Right ventricle myocardium inferior (tissue), 1 donor: ENCODE measurements at regions not wholly inside any gene's neighbourhood (a gene's known extent, or its start where the extent isn't known, plus 50 kb on each side); places are given as distances from the start of the nearest gene placed in this dataset.
"Not testable (repeated sequence)": the region's sequence is repeated elsewhere in the genome, so short reads cannot be mapped to it uniquely, and the experiment has no call there.

ENCODE experiments used
- ATAC-seq: fragments of 200-7000 bp; cut with Tn5 transposase; one replicate; pipeline ENCODE4 v1.9.1; 2020; ENCODE audit warnings: mild to moderate bottlenecking, moderate library complexity
- DNase-seq: peaks from one replicate; pipeline ENCODE4 v3.0.0; 2021; ENCODE audit errors: missing footprints
- intact Hi-C: fragments of 100-400 bp; cut with DNase I; formaldehyde crosslinking; loops from one replicate; pipeline ENCODE4 v1.11.0; 2022
- donor health status: DM: no; HTN: yes; CAD: no; lungs with severe emphysema.

DNA sequence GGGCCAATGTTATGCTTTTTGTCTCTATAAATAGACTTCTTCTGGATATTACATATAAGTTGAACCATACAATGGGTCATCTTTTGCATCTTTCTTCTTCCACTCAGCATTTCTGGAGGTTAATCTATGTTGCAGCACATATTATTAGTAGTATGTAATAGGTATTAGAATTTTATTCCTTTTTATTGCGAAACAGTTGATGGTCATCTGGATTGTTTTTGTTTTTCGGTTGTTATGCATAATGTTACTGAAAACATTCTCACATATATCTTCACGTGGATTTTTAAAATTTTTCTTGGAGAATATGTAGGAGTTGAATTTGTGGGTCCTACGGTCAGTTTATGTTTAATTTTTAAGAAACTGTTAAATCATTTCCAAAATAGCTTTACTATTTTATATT is 466.8 kb downstream of the SLCO4C1 start:
- no peak for DNase-seq
- intact Hi-C loops, result no loop called here

DNA sequence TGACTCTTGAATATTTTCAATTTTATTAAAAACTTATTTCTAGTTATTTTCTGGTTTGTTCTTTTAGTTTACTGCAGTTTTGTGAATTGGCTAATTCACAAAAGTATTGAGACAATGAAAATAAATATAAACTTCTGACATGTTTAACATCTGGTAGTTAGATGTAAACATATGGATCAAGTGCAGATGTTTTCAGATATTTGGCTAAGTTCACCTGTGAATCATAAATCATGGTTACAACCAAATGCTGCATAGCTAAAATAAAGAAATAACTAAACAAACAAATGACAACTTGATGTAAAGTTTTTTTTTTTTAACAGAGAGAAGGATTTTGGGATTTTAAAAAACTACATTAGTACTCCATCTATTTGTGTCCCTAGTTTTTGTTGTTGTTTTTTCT is 484.6 kb downstream of the SLCO4C1 start:
- DNase-seq (no peak), ATAC-seq (no peak)
- intact Hi-C loops, result no loop called here

More for the DNA sequence above, 466.8 kb downstream of the SLCO4C1 start:
- ATAC-seq, result no peak

DNA sequence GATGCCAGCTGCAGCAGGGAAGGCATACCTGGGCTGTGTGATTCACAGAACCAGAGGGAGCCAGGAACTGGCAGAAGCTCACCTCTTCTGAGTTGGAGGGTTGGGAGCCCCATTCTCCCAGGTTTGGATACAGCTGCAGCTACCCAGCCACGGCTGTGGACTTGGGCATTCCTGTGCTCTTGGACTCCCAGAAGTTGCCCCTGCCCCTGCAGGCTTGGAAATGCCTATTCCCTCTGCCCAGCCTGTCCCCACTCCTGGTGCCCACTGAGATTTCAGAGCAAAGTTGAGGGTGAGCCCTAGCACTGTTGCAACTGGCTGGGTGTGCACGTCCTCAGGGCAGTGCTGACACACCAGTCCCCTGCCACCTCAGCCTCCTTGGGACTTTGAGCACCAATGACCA is 489.7 kb downstream of the SLCO4C1 start:
- DNase-seq, result no peak
- no peak for ATAC-seq
- intact Hi-C loops, result no loop called here

DNA sequence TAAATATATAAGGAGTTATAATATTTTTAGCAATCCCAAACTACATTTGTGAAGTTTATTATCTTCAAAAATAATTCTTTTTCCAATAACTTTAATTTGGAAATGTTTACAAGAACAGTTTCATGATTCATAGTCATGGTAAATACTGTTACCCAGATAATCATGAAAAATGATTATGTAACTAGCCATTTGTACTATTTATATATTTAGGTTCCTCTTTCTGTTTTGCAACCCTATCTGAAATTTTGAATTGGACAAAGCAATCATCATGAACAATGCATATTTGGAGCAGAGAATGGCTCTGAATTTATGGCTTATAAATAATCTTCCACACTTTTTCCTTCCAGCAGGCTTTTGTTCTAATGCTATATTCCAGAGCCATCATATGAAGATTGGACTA is 499.7 kb downstream of the SLCO4C1 start:
- DNase-seq (no peak), ATAC-seq (no peak)
- intact Hi-C loops, result no loop called here

GRCh38 chr5:101788797-101789196 is 507.3 kb downstream of the SLCO4C1 start:
- intact Hi-C loops, result no loop called here
- ATAC-seq, result no peak
- no peak for DNase-seq

- DNase-seq (no peak), ATAC-seq (no peak)
- intact Hi-C loops, result no loop called here
Observed at GRCh38 chr5:101785090-101785489, 511.0 kb downstream of the SLCO4C1 start.

DNA sequence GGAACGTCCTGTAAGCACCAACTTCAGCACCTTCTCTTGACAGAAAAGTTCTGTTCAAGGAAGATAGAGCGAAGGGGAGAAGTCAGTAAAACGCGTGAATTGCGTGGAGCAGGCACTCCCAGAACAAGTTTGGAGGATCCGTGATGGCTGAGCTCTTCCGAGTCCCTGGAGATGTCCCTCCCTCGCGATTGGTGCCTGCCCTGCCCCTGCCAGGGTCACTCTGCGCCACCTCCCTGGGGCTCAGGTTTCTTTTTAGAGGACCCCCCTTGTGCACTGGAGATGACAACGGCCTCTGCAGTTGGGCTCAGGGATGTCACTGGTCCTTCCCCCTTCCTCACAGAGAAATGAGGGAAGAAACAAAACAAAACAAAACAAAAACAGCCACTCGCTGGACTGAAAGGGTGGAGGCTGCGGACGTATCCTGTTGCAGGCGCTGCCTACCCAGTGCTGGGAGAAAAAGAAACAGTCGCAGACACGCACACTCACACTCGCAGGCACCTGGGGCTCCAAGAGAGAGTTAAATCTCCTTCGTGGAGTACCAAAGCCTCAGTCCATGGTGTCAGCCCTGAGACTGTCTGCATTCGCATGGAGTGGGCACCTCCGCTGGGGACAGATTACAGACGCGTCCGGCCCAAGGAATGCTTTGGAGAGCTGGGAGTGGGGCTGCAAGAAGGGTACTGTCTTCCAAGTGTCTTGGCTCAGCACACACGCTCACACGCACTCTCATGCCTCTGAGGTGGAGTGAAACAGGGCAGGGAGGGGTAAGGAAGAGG is 512.7 kb downstream of the SLCO4C1 start:
- no peak for DNase-seq
- intact Hi-C loops, result no loop called here
- no peak for ATAC-seq

DNA sequence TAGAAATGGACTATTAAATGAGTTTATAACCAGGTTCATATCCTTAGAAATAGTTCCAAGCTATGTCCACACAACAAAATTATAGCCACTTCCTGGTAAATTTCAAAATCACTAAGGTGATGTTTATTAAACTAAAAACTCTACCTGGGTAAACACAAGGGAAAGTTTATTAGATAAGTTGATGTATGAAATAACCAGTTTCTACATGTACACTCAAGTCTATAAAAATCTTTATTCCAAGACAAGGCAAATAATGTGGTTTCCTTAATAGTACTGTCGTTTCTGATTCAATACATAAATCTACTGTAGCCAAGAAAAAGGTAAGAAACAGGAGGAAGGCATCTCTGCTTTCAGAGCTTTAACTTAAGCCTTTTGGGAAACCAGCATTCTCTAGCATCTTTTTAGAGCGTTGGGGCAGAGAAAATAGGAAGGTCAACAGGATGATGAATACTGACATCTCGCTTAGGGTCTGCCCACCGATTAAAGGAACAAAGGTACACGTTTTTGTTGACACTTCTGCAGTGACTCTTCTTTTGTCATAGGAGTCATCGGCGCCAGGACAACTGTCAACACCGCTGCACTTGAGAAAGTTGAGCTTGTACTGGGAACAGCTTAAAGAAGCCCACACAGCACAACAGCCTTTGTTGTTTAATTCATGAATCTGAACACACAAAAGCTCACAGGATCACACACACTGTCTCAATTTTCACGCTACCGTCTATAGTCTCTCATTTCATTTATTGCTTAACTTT is 513.6 kb downstream of the SLCO4C1 start:
- DNase-seq (no peak), ATAC-seq (no peak)
- intact Hi-C loops, result no loop called here

- intact Hi-C loops, result no loop called here
Observed at GRCh38 chr5:101751105-101751504, 545.0 kb downstream of the SLCO4C1 start.

DNA sequence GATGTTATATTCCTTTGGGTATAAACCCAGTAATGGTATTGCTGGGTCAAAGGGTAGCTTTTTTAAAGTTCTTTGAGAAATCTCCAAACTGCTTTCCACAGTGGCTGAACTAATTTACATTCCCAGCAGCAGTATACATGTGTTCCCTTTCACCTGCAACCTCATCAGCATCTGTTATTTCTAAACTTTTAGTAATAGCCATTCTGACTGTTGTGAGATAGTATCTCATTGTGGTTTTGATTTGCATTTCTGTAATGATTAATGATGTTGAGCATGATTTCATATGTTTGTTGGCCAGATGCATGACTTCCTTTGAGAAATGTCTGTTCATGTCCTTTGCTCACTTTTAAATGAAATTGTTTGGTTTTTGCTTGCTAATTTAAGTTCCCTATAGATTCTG is 553.1 kb downstream of the SLCO4C1 start:
- DNase-seq, ATAC-seq, intact Hi-C loops: not testable (repeated sequence)

More at GRCh38 chr5:101751105-101751504, 545.0 kb downstream of the SLCO4C1 start:
- ATAC-seq, result no peak
- no peak for DNase-seq

GRCh38 chr5:101728933-101729332 is 567.2 kb downstream of the SLCO4C1 start:
- no peak for DNase-seq
- ATAC-seq, result no peak
- intact Hi-C loops, result no loop called here

DNA sequence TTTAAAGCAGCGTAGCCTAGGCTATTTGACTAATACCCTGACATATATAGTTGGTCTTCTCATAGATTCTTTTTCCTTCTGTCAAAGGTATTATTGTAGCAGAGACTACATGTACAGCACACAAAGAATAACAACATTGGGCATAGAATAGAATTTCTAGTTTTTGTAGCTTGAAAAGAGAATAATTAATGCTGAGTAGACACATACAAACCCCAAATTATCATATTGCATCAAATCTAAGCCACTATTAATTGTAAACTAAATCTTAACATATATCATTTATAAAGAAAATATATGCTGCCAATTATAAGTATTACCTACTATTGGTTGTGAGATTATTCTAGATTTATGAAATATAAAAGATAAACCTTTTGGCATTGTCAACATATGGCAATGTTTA is 574.5 kb downstream of the SLCO4C1 start:
- no peak for ATAC-seq
- DNase-seq, result no peak
- intact Hi-C loops, result no loop called here

GRCh38 chr5:101720033-101720432 is 576.1 kb downstream of the SLCO4C1 start:
- intact Hi-C loops, result no loop called here
- no peak for DNase-seq
- no peak for ATAC-seq

DNA sequence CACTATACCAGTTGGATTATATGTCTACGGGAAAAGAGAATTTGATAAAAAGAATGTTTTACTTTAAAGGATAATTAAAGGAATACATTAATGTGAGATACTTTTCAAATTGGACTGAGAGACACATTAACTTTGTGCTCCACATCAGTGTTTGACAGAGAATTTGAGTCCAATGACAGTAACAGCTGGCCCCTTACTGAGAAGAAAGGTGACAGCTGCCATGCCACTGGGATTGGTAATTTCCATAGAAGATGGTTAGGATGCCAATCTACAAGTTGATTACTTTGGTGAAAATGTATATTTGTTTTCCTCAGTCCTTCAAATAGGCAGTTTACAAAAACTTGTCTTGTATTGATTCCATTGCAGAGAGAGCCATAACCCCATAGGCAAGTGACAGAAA is 578.4 kb downstream of the SLCO4C1 start:
- intact Hi-C loops, result no loop called here
- no peak for ATAC-seq
- no peak for DNase-seq

- intact Hi-C loops, result no loop called here
- no peak for ATAC-seq
- no peak for DNase-seq
Observed at GRCh38 chr5:101716941-101717340, 579.1 kb downstream of the SLCO4C1 start.

- ATAC-seq, DNase-seq, intact Hi-C loops: not testable (repeated sequence)
Observed at GRCh38 chr5:101715790-101716189, 580.3 kb downstream of the SLCO4C1 start.

DNA sequence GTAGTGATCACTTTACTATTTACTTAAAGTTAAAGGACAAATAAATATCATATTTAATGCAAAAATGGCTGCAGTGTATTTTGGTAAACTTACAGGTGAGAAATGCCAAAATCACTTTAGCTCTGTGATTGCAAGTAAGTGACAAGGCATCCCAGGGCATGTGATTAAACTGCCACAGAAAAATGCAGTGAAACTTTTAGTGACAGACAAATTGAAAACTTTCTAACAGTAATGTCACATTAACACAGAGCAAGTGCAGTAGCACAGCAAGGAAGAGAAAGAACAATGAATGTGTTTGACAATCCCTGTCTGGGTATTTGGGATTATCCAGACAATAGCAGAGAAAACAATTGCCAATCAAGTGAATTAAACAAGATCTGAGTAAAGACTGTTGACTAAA is 606.8 kb downstream of the SLCO4C1 start:
- intact Hi-C loops, result no loop called here
- DNase-seq (no peak), ATAC-seq (no peak)

DNA sequence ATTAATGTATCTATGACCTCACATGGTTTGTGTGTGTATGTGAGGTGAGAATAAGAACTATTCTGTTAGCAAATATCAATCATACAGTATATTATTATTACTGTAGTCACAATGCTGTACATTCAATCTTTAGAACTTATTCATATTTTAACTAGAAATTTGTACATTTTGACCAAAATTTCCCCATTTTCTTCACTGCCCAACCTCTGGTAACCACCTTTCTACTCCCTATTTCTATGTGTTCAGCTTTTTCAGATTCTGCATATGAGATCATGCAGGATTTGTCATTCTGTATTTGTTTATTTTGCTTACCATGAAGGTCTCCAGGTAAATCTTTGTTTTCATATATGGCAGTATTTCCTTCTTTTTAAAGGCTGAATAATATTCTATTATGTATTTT is 607.9 kb downstream of the SLCO4C1 start:
- intact Hi-C loops, result no loop called here
- DNase-seq, result no peak
- ATAC-seq, result no peak

DNA sequence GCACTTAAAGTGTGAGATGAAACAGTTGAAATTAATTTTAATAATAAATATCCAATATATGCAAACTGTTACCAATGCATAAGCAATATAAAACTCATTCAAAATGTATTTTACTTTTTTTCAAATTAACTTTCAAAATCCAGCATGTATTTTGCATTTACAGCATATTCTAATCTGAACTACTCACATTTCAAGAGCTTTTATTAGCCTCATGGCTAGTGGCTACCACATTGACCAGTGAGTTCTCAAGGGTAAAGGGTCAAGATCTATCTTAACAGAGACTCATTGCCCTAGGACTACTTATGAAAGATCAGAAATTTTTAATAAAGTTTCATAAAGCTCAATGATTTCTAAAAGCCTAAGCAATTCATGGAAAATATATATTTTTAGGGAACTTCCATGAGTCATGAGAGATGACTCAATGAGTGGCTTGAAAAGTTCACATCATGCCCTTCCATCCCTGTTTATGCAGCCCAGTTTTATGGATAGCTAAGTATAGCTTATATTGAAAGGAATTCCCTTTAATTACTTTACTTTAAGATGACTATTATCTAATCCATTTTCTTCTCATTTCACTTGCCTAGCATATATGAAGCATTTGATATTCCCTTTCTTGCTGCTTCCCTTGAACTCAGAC is 608.6 kb downstream of the SLCO4C1 start:
- ATAC-seq (no peak), DNase-seq (no peak)
- intact Hi-C loops, result no loop called here
